ENCODE measurements at regions not wholly inside any gene's neighbourhood (a gene's known extent, or its start where the extent isn't known, plus 50 kb on each side); places are given as distances from the start of the nearest gene placed in this dataset.

DNA sequence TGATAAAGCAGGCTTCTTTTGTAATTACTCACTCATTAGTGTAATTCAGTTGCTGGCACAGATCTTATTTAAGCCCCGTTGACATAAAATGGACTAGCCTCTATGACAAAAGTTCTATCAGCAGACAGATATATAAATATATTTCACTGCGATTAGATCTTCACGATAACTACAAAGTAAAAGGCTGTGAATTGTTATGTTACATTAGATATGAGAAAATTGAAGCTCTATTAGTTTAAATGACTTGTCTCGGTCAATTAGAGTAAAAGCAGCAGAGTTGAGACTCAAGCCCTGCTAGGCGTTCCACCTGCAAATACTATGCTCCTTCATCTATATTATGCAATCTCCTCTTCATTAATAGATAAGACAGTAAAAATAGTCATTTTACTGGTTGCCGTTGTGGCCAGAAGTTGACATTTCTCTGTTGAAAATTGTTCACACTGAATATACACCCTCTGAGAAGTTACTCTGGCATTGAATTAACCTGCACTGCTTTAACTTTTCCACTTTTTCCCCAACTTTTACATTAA is 136.7 kb downstream of the DKK1 start:
- Mint-ChIP-seq H3K27ac (no peak overlapping the region), H3K9me3 (no peaks in the 10 kb centered on the region), H3K27me3 (ENCODE audit: low read depth) (no peaks in the 10 kb centered on the region), H3K36me3 (no peaks in the 10 kb centered on the region), H3K4me3 (no peak overlapping the region), H3K4me1 (peaks cover 50% of the 10 kb centered on the region)
- TF ChIP-seq, protein P1, sequence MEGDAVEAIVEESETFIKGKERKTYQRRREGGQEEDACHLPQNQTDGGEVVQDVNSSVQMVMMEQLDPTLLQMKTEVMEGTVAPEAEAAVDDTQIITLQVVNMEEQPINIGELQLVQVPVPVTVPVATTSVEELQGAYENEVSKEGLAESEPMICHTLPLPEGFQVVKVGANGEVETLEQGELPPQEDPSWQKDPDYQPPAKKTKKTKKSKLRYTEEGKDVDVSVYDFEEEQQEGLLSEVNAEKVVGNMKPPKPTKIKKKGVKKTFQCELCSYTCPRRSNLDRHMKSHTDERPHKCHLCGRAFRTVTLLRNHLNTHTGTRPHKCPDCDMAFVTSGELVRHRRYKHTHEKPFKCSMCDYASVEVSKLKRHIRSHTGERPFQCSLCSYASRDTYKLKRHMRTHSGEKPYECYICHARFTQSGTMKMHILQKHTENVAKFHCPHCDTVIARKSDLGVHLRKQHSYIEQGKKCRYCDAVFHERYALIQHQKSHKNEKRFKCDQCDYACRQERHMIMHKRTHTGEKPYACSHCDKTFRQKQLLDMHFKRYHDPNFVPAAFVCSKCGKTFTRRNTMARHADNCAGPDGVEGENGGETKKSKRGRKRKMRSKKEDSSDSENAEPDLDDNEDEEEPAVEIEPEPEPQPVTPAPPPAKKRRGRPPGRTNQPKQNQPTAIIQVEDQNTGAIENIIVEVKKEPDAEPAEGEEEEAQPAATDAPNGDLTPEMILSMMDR (IDR thresholded peaks at IDR 0.05; ENCODE audit: unreplicated experiment) = no peak
- DNase-seq (ENCODE audit: low spot score in 2 of 2, unreplicated experiment in 2 of 2) = no peak

DNA sequence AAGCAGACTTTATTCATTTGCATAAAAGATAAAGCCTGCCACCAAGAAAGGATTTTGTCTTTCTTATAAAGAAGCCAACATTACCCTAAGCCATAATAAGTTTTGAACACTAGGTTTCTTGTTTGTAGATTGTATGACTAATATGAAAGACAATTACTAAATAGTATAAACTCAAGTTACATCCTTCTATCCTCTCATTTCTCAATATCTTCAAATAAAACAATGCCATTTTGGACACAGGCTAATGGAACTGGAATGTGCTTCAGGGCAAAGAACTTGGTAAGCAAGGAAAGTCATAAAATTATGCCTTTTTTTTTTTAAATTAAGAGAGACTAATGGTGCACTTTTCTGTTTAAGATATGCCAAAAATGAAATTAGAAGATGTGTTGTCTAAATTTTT is 137.7 kb downstream of the DKK1 start:
- H3K9me3 Mint-ChIP-seq = no peaks in the 10 kb centered on the region
- no peak overlapping the region for H3K4me3 Mint-ChIP-seq
- no peaks in the 10 kb centered on the region for H3K27me3 Mint-ChIP-seq (ENCODE audit: low read depth)
- TF ChIP-seq, protein P1 (IDR thresholded peaks at IDR 0.05; ENCODE audit: unreplicated experiment) = no peak
- no peak for DNase-seq (ENCODE audit: low spot score in 2 of 2, unreplicated experiment in 2 of 2)
- H3K27ac Mint-ChIP-seq = no peak overlapping the region
- H3K36me3 Mint-ChIP-seq = no peaks in the 10 kb centered on the region
- H3K4me1 Mint-ChIP-seq = peaks cover 43% of the 10 kb centered on the region

DNA sequence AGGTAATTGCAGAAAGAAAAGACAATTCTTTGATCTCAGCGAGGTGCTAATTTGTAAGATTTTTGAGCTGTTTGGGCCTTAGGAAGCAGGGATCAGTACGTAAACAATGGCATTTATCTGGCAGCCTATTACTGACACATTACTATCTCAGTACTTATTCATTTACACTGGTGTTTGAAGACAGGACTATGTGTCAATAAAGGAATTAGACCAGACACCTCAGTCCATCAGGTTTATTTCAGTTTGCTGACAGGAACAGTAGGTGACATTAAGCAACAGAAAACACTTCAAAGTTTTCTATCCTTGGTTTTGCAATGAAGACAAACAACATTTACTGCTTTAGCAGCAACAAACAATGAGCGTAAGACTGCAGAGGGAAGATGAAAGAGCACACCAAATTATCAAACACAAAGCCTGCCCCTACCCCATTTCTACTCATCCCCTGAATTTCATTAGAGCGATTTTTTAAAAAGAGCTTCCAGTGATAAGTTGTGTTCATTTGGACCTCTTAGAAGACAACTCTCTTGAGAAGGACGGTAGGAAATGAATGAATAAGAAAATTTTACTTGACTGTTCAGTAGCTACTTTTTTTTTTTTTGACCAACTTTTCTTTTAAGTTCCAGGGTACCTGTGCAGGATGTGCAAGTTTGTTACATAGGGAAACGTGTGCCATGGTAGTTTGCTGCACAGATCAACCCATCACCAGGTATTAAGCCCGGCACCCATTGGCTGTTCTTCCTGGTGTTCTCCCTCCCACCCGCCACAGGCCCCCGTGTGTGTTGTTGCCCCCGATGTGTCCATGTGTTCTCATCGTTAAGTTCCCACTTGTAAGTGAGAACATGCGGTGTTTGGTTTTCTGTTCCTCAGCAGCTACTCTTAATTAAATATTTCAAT is 138.8 kb downstream of the DKK1 start:
- TF ChIP-seq, protein P1 (IDR thresholded peaks at IDR 0.05; ENCODE audit: unreplicated experiment) = no peak
- no peaks in the 10 kb centered on the region for H3K36me3 Mint-ChIP-seq
- H3K27me3 Mint-ChIP-seq (ENCODE audit: low read depth) = no peaks in the 10 kb centered on the region
- DNase-seq (ENCODE audit: low spot score in 2 of 2, unreplicated experiment in 2 of 2) = no peak
- peaks cover 3% of the 10 kb centered on the region for H3K9me3 Mint-ChIP-seq
- H3K27ac Mint-ChIP-seq = no peak overlapping the region
- no peak overlapping the region for H3K4me3 Mint-ChIP-seq
- peaks cover 37% of the 10 kb centered on the region for H3K4me1 Mint-ChIP-seq

DNA sequence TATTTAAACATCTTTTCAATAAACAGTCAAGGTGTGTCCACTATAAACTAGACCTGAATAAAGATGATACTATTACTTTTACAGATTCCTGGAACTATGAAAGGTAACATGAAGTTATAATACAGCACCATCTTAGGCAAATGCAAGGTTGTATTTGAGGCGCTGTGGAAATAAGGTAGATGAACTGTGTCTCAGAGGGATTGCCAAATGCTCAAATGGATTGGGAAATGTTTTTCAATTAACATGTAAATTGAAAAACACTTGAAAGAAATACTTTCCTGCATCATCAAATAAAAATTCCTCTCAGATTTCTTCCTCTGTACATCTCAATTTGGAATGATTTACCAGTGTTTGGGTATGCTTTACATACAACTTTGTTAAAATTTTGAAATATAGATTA is 139.4 kb downstream of the DKK1 start:
- Mint-ChIP-seq H3K36me3 (no peaks in the 10 kb centered on the region), H3K4me1 (peaks cover 30% of the 10 kb centered on the region), H3K27ac (no peak overlapping the region), H3K4me3 (no peak overlapping the region), H3K9me3 (peaks cover 3% of the 10 kb centered on the region), H3K27me3 (ENCODE audit: low read depth) (no peaks in the 10 kb centered on the region)
- no peak for DNase-seq (ENCODE audit: low spot score in 2 of 2, unreplicated experiment in 2 of 2)
- TF ChIP-seq, protein P1 (IDR thresholded peaks at IDR 0.05; ENCODE audit: unreplicated experiment) = no peak

DNA sequence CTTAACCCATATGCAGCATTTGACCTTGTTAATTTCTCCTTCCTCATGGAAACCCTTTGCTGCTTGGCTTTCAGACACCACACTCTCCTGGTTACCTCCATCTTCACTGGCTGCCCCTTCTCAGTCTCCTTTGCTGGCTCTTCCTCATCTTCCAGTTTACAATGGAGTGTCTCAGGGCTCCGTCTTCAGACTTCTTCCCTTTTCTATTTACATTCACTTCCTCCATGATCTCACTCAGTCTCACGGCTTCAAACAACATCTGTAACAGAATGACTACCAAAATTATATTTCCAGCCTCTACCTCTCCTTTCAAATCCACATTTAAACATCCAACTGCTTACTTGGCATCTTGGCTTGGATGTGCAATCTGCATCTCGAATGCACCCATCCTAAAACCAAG is 140.4 kb downstream of the DKK1 start:
- Mint-ChIP-seq H3K27ac (no peak overlapping the region), H3K4me3 (no peak overlapping the region), H3K36me3 (no peaks in the 10 kb centered on the region), H3K4me1 (peaks cover 23% of the 10 kb centered on the region), H3K27me3 (ENCODE audit: low read depth) (no peaks in the 10 kb centered on the region), H3K9me3 (peaks cover 3% of the 10 kb centered on the region)
- DNase-seq (ENCODE audit: low spot score in 2 of 2, unreplicated experiment in 2 of 2) = no peak
- TF ChIP-seq, protein P1 (IDR thresholded peaks at IDR 0.05; ENCODE audit: unreplicated experiment) = no peak

Data from mesothelial cell of epicardium (in vitro differentiated cells).